ENCODE measurements at regions not wholly inside any gene's neighbourhood (a gene's known extent, or its start where the extent isn't known, plus 50 kb on each side); places are given as distances from the start of the nearest gene placed in this dataset.

GRCh38 chr4:123315617-123316016 lies 81.0 kb upstream of the SPRY1 start:
- TF ChIP-seq EP300 (IDR thresholded peaks at IDR 0.05) (no peak), POLR2AphosphoS5 (IDR thresholded peaks at IDR 0.05) (no peak), CTCF (IDR thresholded peaks at IDR 0.05) (no peak), POLR2A (IDR thresholded peaks at IDR 0.05) (no peak)

GRCh38 chr4:123317211-123317610 lies 79.4 kb upstream of the SPRY1 start:
- Histone ChIP-seq H3K9me3 (peaks cover 0 to under 1% (median 0%) of the 10 kb centered on the region in 4 donors), H3K4me1 (no peaks in the 10 kb centered on the region), H3K4me3 (no peak overlapping the region), H3K27ac (no peak overlapping the region), H3K36me3 (no peaks in the 10 kb centered on the region), H3K27me3 (no peaks in the 10 kb centered on the region)
- WGBS, 2 donors = 98 to 99% methylated on average over 2 of the region's 2 CpGs
- intact Hi-C loops (cut with DNase I) = no loop called here
- DNase-seq = no peak
- no peak for TF ChIP-seq CTCF (IDR thresholded peaks at IDR 0.05)
- no peak for TF ChIP-seq POLR2A (IDR thresholded peaks at IDR 0.05)
- no peak for TF ChIP-seq EP300 (IDR thresholded peaks at IDR 0.05)
- TF ChIP-seq POLR2AphosphoS5 (IDR thresholded peaks at IDR 0.05) = no peak

More at GRCh38 chr4:123315617-123316016, 81.0 kb upstream of the SPRY1 start:
- intact Hi-C loops (cut with DNase I) = no loop called here
- Histone ChIP-seq H3K4me1 (no peaks in the 10 kb centered on the region), H3K27ac (no peak overlapping the region), H3K27me3 (no peaks in the 10 kb centered on the region), H3K9me3 (no peaks in the 10 kb centered on the region), H3K4me3 (no peak overlapping the region), H3K36me3 (no peaks in the 10 kb centered on the region)
- no peak for DNase-seq
- WGBS, 2 donors = 95 to 97% methylated on average over 1 of the region's 1 CpG

GRCh38 chr4:123319639-123320038 lies 77.0 kb upstream of the SPRY1 start:
- no peaks in the 10 kb centered on the region for H3K36me3 ChIP-seq
- intact Hi-C loops (cut with DNase I) = no loop called here
- peaks cover 0 to 2% (median under 1%) of the 10 kb centered on the region in 4 donors for H3K9me3 ChIP-seq
- no peaks in the 10 kb centered on the region for H3K27me3 ChIP-seq
- DNase-seq = no peak
- TF ChIP-seq POLR2A (IDR thresholded peaks at IDR 0.05) (no peak), EP300 (IDR thresholded peaks at IDR 0.05) (no peak), CTCF (IDR thresholded peaks at IDR 0.05) (no peak), POLR2AphosphoS5 (IDR thresholded peaks at IDR 0.05) (no peak)
- no peak overlapping the region for H3K27ac ChIP-seq
- 77 to 90% methylated on average over 2 of the region's 2 CpGs for WGBS, 2 donors
- no peak overlapping the region for H3K4me3 ChIP-seq
- no peaks in the 10 kb centered on the region for H3K4me1 ChIP-seq

- no peak overlapping the region for H3K4me3 ChIP-seq
- no peaks in the 10 kb centered on the region for H3K27me3 ChIP-seq
- H3K27ac ChIP-seq = no peak overlapping the region
- no peaks in the 10 kb centered on the region for H3K4me1 ChIP-seq
- WGBS, 2 donors = 92 to 97% methylated on average over 2 of the region's 2 CpGs
- H3K9me3 ChIP-seq = peaks cover 0 to 2% (median under 1%) of the 10 kb centered on the region in 4 donors
- TF ChIP-seq POLR2A (IDR thresholded peaks at IDR 0.05) = no peak
- no peak for DNase-seq
- intact Hi-C loops (cut with DNase I) = no loop called here
- no peaks in the 10 kb centered on the region for H3K36me3 ChIP-seq
Observed at GRCh38 chr4:123323998-123324397, 72.6 kb upstream of the SPRY1 start.

- H3K36me3 ChIP-seq = no peaks in the 10 kb centered on the region
- TF ChIP-seq POLR2A (IDR thresholded peaks at IDR 0.05) (no peak), POLR2AphosphoS5 (IDR thresholded peaks at IDR 0.05) (no peak), CTCF (IDR thresholded peaks at IDR 0.05) (no peak), EP300 (IDR thresholded peaks at IDR 0.05) (no peak)
- no peak overlapping the region for H3K27ac ChIP-seq
- peaks cover 0 to 2% (median under 1%) of the 10 kb centered on the region in 4 donors for H3K9me3 ChIP-seq
- intact Hi-C loops (cut with DNase I) = no loop called here
- no peaks in the 10 kb centered on the region for H3K4me1 ChIP-seq
- no peak overlapping the region for H3K4me3 ChIP-seq
- H3K27me3 ChIP-seq = no peaks in the 10 kb centered on the region
- DNase-seq = no peak
- 54 to 79% methylated on average over 3 of the region's 3 CpGs for WGBS, 2 donors
Observed at GRCh38 chr4:123325241-123325681, 71.3 kb upstream of the SPRY1 start.
